Spleen (tissue), 7 donors: ENCODE measurements at regions not wholly inside any gene's neighbourhood (a gene's known extent, or its start where the extent isn't known, plus 50 kb on each side); places are given as distances from the start of the nearest gene placed in this dataset.

Experiments used
- CTCF ChIP-seq, 11 experiments: fragments of 200-600 bp in 7 of 11; fragments of 450-650 bp in 4 of 11; sonication (generic) in 4 of 11; IDR thresholded peaks in 8 of 11; conservative IDR thresholded peaks in 3 of 11; 1 replicate in 7 of 11; 2 replicates in 4 of 11; pipeline versions ENCODE4 v1.4.0 to v1.8.0; 2016 to 2021; ENCODE audit warnings: antibody characterized with exemption in 11 of 11, inconsistent platforms in 4 of 11, mild to moderate bottlenecking in 1 of 11
- POLR2A ChIP-seq, 3 donors: fragments of 450-650 bp; IDR thresholded peaks; one replicate each; pipeline ENCODE4 v1.5.1; 2017; ENCODE audit warnings: antibody characterized with exemption in 3 of 3, mild to moderate bottlenecking in 1 of 3
- POLR2AphosphoS5 ChIP-seq, 3 donors: sonication (generic); formaldehyde crosslinking; IDR thresholded peaks; one replicate each; pipeline ENCODE4 v1.5.1; 2017; ENCODE audit warnings: antibody characterized with exemption in 3 of 3
- donor health status: DM: no; HTN: no; CAD: no; lungs with moderate emphysema.
- donor health status: DM: no; HTN: no; CAD: no.
- donor health status: DM: no; HTN: no; CAD: no.

- TF ChIP-seq CTCF (IDR thresholded peaks at IDR 0.05 in 8 of 11, conservative IDR thresholded peaks at IDR 0.05 in 3 of 11) (no peak), POLR2A (IDR thresholded peaks at IDR 0.05) (no peak), POLR2AphosphoS5 (IDR thresholded peaks at IDR 0.05) (no peak)
Measured at GRCh38 chr20:60354024-60354580, 395.9 kb downstream of the CDH26 start.
